GM08714 (cell line): ENCODE measurements at regions not wholly inside any gene's neighbourhood (a gene's known extent, or its start where the extent isn't known, plus 50 kb on each side); places are given as distances from the start of the nearest gene placed in this dataset.
"Not testable (repeated sequence)": the region's sequence is repeated elsewhere in the genome, so short reads cannot be mapped to it uniquely, and the experiment has no call there.

Source experiments
- H3K4me3 ChIP-seq: fragments of 200-500 bp; sonication (Bioruptor generic); 2 replicates; pipeline ENCODE4 v1.5.1; 2014; ENCODE audit warnings: mild to moderate bottlenecking, low read length, inconsistent platforms
- ZNF274 ChIP-seq: IDR thresholded peaks from 2 replicates; pipeline ENCODE4 v1.6.1; 2012; ENCODE audit warnings: mild to moderate bottlenecking, low read depth, low read length

DNA sequence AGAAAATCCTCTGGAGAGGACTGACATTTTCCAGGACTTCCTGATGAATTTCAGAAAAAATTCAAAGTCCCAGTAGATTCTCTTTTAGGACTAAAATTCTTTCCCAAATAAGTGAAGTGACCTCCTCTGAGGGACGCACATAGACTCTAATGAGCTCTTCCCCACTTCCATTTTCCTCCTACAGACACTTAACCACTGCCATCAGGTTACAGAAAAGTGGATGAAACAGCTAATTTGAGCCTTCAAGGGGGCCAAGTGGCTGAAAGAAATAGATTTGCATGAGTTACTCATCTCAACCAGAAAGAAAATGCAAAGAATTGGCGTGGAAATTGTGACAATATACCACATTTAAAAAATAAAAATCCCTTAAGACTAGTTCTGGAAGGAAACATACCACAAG, 185.3 kb upstream of the EDNRB start:
- no peak for TF ChIP-seq ZNF274
- H3K4me3 ChIP-seq = no peak overlapping the region

DNA sequence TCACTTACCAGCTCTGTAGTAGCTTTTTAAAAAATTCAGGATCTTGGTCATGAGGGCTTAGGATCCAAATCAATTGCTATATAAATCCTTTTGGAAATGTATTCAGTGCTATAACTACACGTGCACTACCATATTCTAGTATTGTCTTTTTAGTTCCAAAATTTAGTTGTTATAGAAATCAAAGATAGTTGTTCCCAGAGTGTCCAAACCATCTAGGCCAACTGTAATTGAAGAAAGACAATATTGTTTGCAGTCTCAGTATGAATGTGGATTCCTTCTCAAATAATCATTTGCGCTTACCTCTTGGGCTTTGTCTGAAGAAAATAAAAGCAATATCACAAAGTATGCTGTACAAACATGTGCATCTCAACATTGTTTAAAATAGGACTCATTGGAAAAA, 184.1 kb upstream of the EDNRB start:
- TF ChIP-seq ZNF274 = no peak
- H3K4me3 ChIP-seq = no peak overlapping the region

DNA sequence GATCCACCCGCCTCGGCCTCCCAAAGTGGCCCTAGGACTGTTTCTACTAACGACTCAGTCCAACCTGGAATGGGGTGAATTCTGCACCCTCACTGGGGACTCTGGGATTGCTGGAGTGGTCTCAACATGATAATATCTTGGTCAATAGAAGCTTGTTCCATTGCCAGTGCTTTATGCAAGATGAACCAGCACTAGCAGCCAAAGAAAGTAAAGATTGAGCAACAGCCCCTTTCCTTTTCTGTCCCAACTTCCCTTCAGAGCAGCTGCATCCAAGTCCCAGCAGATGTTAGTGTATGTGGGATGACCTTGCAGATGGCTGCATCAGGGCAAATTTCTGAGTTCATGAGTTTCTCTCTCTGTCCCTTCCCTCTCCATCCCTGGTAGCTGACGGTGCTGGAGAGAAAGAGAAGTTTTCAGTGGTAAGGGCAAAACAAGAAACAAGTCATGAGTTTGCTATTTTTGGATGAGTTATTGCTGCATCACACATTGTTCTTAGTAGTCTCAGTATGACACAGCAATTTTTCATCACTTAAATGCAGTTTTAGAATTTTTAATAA, 183.6 kb upstream of the EDNRB start:
- H3K4me3 ChIP-seq = no peak overlapping the region
- TF ChIP-seq ZNF274 = no peak

DNA sequence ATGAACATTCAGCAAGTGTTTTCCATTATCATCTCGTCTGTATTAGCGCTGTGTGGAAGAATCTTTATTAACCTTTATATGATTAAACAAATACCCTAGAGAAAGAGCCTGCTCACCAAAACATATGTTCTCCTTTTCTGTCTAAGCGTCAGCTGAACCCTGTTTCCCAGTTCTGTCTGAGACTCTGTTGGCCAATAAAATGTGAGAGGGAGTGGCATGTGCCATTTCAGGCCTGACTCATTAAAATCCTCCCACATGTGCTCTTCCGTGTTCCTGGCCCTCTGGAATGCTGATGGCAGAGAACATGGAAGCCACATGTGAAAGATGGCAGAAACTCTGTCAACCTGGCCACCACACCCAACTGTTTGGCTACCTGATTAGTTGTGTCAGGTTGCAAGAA, 181.9 kb upstream of the EDNRB start:
- no peak for TF ChIP-seq ZNF274
- H3K4me3 ChIP-seq = no peak overlapping the region

DNA sequence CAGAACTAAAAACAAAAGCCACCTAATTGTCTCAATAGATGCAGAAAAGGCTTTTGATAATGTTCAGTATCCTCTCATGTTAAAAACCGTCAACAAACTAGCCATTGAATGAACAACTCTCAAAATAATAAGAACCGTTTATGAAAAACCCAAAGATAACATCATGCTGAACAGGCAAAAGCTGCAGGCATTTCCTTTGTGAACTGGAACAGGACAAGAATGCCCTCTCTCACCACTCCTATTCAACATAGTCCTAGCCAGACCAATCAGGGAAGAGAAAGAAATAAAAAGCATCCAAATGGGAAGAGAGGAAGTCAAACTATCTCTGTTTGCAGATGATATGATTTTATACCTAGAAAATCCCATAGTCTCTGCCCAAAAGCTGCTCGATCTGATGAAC, 179.6 kb upstream of the EDNRB start:
- TF ChIP-seq ZNF274 = no peak
- H3K4me3 ChIP-seq = no peak overlapping the region

DNA sequence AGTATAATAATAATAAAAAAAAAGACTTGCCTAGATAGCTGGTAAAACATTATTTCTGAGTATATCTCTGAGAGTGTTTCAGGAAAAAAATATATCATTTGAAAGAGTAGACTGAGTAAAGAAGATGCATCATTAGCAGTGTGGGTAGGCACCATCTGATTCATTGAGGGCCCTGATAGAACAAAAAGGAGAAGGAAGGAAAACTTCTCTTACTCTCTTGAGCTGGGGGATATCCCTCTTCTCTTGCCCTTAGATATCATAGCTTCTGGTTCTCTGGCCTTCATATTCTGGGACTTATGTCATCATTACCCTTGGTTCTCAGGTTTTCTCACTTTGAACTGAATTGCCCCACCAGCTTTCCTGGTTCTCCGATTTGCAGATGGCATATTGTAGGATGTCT, 177.6 kb upstream of the EDNRB start:
- no peak for TF ChIP-seq ZNF274

DNA sequence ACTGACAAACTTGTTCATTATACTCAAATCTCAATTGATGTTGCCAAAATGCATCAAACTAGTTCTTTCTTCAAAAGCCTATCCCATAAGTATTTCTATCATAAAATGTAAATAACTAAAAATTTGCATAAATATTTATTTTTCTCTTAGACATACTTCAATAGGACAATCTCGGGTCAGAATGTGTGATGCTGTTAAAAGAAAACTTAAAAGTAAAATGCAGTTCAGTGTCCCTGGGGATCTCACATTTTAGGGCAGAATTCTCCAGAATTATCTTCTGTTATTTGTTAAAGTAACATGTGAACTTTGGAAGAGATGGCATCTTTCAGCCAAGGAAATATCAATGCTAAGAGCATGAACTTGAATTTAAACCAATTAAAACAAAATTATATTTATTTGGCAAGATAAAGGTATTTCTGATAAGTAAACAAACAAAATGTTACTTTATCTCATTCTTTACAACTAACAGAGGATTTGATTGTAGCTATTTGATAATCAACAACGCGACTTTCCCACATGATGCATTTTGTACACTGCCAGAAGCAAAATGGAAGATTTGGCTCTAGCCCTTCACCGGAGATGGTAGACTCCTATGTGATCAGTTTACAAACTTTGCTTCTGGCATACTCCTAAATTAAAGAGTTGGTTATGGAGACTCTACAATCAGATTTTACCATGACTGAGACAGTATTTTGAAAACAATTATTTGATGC, 169.5 kb upstream of the EDNRB start:
- no peak overlapping the region for H3K4me3 ChIP-seq
- no peak for TF ChIP-seq ZNF274

More for the DNA sequence above, 177.6 kb upstream of the EDNRB start:
- H3K4me3 ChIP-seq = no peak overlapping the region

DNA sequence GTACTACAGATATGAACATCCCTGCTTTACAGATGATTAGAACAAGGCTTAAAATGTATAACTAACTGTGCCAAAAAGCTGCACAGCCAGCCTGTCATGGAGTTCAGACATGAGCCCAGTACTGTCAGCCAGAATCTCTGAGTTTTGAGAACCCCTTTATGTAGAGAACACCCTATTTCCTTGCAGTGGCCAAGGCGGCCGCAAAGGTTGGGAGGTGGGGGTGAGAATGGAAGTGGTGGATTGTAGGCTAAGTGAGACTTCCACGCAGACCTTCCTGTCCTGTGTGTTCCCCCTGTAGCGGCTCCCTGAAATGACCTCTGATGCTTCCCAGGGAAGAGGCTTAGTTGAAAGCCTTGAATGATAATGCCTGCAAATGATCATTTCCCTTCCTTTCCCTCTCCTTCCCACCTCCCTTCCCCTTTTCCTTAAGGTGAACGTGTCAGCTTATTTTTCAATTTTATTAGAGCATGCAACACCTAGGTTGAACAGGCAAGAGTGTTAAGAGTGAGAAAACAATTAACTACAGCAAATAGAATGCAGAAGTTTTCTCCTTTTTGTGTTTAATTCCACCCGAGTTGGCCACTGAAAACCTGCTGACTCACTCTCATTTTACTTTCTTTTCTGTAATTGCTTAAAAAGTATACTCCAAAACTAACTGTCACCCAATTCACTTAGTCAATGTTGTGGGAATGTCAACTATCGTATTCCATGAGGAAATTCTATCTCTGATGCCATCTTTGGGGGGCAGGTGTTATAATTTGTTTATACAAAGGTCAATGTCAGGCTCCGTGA, 167.0 kb upstream of the EDNRB start:
- H3K4me3 ChIP-seq = no peak overlapping the region
- TF ChIP-seq ZNF274 = no peak

DNA sequence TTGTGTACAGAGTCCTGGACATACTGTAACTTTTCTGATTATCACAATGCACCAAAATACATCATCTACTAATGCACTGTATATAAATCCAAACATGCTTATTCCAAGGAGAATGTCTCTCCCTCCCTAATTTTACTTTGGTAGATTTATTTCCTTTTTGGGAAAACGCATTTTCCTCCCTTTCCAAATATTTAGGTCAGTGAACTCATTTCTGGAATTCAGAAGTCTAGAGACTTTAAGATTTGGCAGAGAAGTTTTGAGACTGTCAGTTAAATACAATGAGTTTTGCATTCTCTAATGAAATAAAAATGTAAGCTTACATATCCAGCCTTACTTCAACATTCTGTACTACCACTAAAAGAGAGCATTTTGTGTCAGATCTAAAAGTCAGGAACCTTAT, 165.8 kb upstream of the EDNRB start:
- no peak for TF ChIP-seq ZNF274
- no peak overlapping the region for H3K4me3 ChIP-seq

DNA sequence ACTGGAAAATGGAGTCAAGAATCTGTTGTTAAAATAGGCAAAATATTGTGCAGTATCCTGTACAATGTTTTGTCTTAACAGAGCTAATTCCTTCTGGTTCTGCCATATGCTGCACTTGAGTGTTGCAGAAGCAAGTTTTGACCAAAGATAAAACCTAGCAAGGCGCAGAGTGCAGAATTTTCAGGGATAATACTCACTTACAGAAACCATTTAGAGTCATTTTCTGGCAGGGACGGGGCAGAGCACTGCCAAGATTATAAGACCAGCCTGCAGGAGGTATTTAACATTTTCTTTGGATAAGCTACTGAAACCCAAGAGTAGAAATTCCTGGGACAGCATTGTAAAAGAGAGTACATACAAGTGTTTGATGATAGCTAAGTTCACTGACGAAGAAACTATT, 159.5 kb upstream of the EDNRB start:
- H3K4me3 ChIP-seq = no peak overlapping the region

DNA sequence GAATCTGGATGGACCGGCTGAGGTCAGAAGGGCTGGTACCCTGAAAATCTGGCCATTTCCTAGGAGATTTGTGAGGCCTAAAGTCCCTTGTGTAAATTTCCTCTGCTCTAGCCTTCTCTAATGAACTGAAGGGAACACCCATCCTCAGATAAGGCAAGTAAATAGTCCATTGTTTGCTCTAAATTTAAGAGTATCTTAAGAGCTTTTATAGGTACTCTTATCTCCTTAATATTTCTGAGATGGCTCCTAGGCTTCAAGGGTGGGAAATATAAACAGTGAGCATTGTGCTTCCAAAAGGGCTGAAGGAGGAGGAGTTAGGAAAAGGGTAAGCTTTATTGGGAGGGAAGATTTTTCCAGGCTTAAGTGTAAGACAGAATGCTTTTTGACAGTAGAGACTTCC, 148.7 kb upstream of the EDNRB start:
- H3K4me3 ChIP-seq = no peak overlapping the region
- no peak for TF ChIP-seq ZNF274

More for the DNA sequence above, 159.5 kb upstream of the EDNRB start:
- TF ChIP-seq ZNF274 = no peak

DNA sequence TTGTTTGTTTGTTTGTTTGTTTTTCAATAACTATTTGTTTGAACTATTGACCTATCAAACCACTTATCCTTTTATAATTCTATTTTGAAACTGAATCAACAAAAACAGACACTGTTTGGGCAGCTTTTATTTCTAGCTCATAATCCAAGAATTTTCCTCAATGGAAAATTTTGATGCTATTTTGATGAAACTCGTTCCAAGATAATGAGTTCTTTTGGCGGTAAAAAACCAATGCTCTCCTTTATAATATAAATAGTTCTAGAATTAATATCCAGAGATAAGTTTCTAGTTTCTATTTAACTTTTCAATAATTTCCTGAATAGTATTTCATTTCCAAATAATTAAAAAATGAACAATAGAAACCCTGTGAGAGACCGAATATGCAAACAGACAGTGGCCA, 146.5 kb upstream of the EDNRB start:
- H3K4me3 ChIP-seq = no peak overlapping the region
- TF ChIP-seq ZNF274 = no peak

DNA sequence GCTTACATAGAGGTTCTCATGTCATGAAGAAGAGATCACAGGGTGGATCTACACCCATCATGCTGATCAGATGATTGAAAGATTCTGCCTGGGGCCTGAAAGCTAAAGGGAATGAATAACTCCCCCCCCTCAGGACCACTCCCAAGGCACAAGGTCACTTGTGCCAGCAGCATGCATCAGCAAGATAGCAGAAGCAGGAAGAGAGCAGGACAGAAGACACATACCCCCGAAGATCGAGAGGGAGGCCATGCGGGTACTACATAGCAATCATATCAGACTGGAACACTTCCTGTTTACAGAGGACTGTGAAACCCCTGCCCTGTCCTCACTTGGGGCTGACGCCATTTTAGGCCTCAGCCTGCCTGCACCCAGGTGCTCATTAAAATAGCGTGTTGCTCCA, 143.2 kb upstream of the EDNRB start:
- no peak for TF ChIP-seq ZNF274
- no peak overlapping the region for H3K4me3 ChIP-seq

DNA sequence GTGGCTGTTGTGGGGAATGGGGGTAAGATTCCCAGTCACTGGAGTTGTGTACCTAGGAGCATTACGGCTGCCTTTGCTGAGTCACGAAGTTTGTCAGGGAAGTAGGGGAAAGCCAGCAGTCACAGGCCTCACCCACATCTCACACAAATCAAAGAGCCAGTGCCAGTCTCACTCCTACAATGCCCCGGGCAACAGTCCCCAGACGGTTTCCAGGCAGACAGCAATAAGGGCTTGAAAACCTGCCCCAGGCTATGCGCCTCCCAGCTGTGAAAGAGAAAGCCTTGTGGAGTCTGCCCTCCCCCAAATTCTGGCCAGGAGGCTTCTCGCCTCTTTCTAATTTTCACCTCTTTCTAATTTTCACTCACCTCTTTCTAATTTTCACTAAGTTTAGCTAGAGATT, 142.3 kb upstream of the EDNRB start:
- no peak for TF ChIP-seq ZNF274
- no peak overlapping the region for H3K4me3 ChIP-seq

DNA sequence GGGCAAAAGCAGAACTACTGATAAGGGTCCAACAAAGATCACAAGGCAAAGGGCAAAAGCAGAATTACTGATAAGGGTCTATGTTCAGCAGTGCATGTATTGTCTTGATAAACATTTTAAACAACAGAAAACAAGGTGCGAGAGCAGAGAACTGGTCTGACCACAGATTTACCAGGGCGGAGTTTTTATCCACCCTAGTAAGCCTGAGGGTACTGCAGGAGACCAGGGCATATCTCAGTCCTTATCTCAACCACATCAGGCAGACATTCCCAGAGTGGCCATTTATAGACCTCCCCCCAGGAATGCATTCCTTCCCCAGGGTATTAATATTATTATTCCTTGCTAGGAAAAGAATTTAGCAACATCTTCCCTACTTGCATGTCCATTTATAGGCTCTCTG, 138.2 kb upstream of the EDNRB start:
- not testable (repeated sequence) for H3K4me3 ChIP-seq
